Stomach (tissue), 8 donors: ENCODE measurements at regions not wholly inside any gene's neighbourhood (a gene's known extent, or its start where the extent isn't known, plus 50 kb on each side); places are given as distances from the start of the nearest gene placed in this dataset.

Experiments used
- DNase-seq, 2 donors: peaks; one replicate each; pipeline versions ENCODE4 v3.0.0 to v3.0.0-alpha.2; 2013 to 2019
- H3K27ac ChIP-seq, 5 donors: fragments of 200-600 bp in 4 of 5; sonication (generic) in 4 of 5; one replicate each; pipeline ENCODE4 v1.5.1; 2013 to 2019; ENCODE audit warnings: mild to moderate bottlenecking in 1 of 5, moderate library complexity in 1 of 5
- H3K27me3 ChIP-seq, 3 donors: fragments of 200-600 bp; sonication (generic); one replicate each; pipeline ENCODE4 v1.5.1; 2017 to 2019; ENCODE audit warnings: mixed run types in 1 of 3
- H3K36me3 ChIP-seq, 4 donors: fragments of 200-600 bp; sonication (generic); 1 replicate in 3 of 4; 2 replicates in 1 of 4; pipeline ENCODE4 v1.5.1; 2016 to 2019
- H3K4me1 ChIP-seq, 4 donors: fragments of 200-600 bp; sonication (generic); one replicate each; pipeline ENCODE4 v1.5.1; 2016 to 2019
- H3K4me3 ChIP-seq, 4 donors: fragments of 200-600 bp; sonication (generic) in 3 of 4; one replicate each; pipeline ENCODE4 v1.5.1; 2016 to 2019; ENCODE audit warnings: mild to moderate bottlenecking in 1 of 4
- H3K9me3 ChIP-seq, 4 donors: fragments of 200-600 bp; sonication (generic); one replicate each; pipeline ENCODE4 v1.5.1; 2016 to 2019
- CTCF ChIP-seq, 7 experiments: fragments of 450-650 bp in 4 of 7; fragments of 200-600 bp in 3 of 7; sonication (generic) in 3 of 7; IDR thresholded peaks; one replicate each; pipeline ENCODE4 v1.5.1; 2016 to 2019; ENCODE audit warnings: antibody characterized with exemption in 7 of 7, control low read depth in 2 of 7, mild to moderate bottlenecking in 1 of 7
- EP300 ChIP-seq: sonication (generic); formaldehyde crosslinking; IDR thresholded peaks from one replicate; pipeline ENCODE4 v1.6.1; 2017; ENCODE audit warnings: antibody characterized with exemption
- POLR2A ChIP-seq, 4 donors: fragments of 450-650 bp; IDR thresholded peaks; one replicate each; pipeline ENCODE4 v1.6.1; 2016; ENCODE audit warnings: antibody characterized with exemption in 4 of 4, control low read depth in 2 of 4, mild to moderate bottlenecking in 1 of 4, moderate library complexity in 1 of 4
- POLR2AphosphoS5 ChIP-seq, 3 donors: sonication (generic); formaldehyde crosslinking; IDR thresholded peaks; one replicate each; pipeline ENCODE4 v1.6.1; 2016; ENCODE audit warnings: antibody characterized with exemption in 3 of 3
- WGBS, 5 donors: extraction: QIAGEN DNeasy Blood & Tissue Kit in 3 of 5; methylation state at CpG; one replicate each; pipeline versions ENCODE4 v1.1.5 to v1.1.7; 2013 to 2018; 5-methylcytosine and 5-hydroxymethylcytosine counted together
- intact Hi-C: fragments of 100-400 bp; cut with DNase I; formaldehyde crosslinking; loops from one replicate; pipeline ENCODE4 v1.15.1; 2023; ENCODE audit warnings: low total_unique reads
- donor health status: healthy with polysubstance abuse.
- donor health status: Bipolar disorder and iron deficiency.
- donor health status: healthy.

DNA sequence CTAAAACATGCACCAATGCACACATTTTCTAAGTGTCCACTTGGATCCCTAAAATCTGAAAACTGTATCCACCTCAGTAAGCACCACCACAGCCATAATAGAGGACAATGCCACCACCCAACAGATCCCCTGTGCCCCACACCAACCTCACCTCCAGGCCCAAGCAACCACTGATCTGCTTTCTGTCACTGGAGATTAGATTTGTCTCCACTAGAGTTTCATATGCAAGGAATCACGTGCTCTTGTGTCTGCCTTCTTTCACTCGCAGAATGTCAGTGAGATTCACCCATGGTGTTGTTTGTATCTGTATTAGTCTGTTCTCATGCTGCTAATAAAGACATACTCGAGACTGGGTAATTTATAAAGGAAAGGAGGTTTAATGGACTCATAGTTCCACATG is 216.1 kb upstream of the WWC1 start:
- no peaks in the 10 kb centered on the region for H3K36me3 ChIP-seq
- 74 to 85% (median 79%) methylated on average over 3 of the region's 3 CpGs for WGBS, 5 donors
- TF ChIP-seq POLR2A (IDR thresholded peaks at IDR 0.05) (no peak), POLR2AphosphoS5 (IDR thresholded peaks at IDR 0.05) (no peak), EP300 (no peak), CTCF (IDR thresholded peaks at IDR 0.05) (no peak)
- H3K27ac ChIP-seq, result no peak overlapping the region
- H3K4me3 ChIP-seq, result no peak overlapping the region
- no peak for DNase-seq
- no peaks in the 10 kb centered on the region for H3K4me1 ChIP-seq
- H3K27me3 ChIP-seq, result no peaks in the 10 kb centered on the region
- H3K9me3 ChIP-seq, result no peaks in the 10 kb centered on the region
- intact Hi-C loops, result no loop called here

GRCh38 chr5:168076561-168076991 is 214.9 kb upstream of the WWC1 start:
- WGBS, 5 donors, result 29 to 57% (median 45%) methylated on average over 2 of the region's 2 CpGs
- Histone ChIP-seq H3K27me3 (no peaks in the 10 kb centered on the region), H3K4me3 (no peak overlapping the region), H3K27ac (no peak overlapping the region), H3K4me1 (no peaks in the 10 kb centered on the region), H3K36me3 (no peaks in the 10 kb centered on the region), H3K9me3 (no peaks in the 10 kb centered on the region)
- TF ChIP-seq POLR2AphosphoS5 (IDR thresholded peaks at IDR 0.05) (no peak), CTCF (IDR thresholded peaks at IDR 0.05) (peak in 1 of 7 experiments; percentile 8)
- intact Hi-C loops, result no loop called here
- no peak for DNase-seq

GRCh38 chr5:168085261-168086031 is 206.0 kb upstream of the WWC1 start:
- DNase-seq, result peak in 1 of 2 donors; percentile 18
- H3K27me3 ChIP-seq, result peaks cover 0 to 5% (median 0%) of the 10 kb centered on the region in 3 donors
- no peaks in the 10 kb centered on the region for H3K9me3 ChIP-seq
- WGBS, 5 donors, result 54 to 69% (median 65%) methylated on average over 9 of the region's 9 CpGs
- no peak overlapping the region for H3K4me3 ChIP-seq
- H3K27ac ChIP-seq, result no peak overlapping the region
- intact Hi-C loops, result no loop called here
- TF ChIP-seq POLR2A (IDR thresholded peaks at IDR 0.05) (no peak), POLR2AphosphoS5 (IDR thresholded peaks at IDR 0.05) (no peak), EP300 (no peak), CTCF (IDR thresholded peaks at IDR 0.05) (no peak)
- no peaks in the 10 kb centered on the region for H3K36me3 ChIP-seq
- peaks cover 0 to 14% (median 6%) of the 10 kb centered on the region in 4 donors for H3K4me1 ChIP-seq

- intact Hi-C loops, result no loop called here
- peak in 1 of 2 donors; percentile 60 for DNase-seq
- Histone ChIP-seq H3K9me3 (no peaks in the 10 kb centered on the region), H3K4me3 (no peak overlapping the region), H3K27ac (no peak overlapping the region), H3K27me3 (peaks cover 0 to 5% (median 0%) of the 10 kb centered on the region in 3 donors), H3K36me3 (no peaks in the 10 kb centered on the region), H3K4me1 (peaks cover 0 to 14% (median 6%) of the 10 kb centered on the region in 4 donors)
- TF ChIP-seq CTCF (IDR thresholded peaks at IDR 0.05) (no peak), EP300 (no peak), POLR2AphosphoS5 (IDR thresholded peaks at IDR 0.05) (no peak), POLR2A (IDR thresholded peaks at IDR 0.05) (no peak)
- 25 to 34% (median 29%) methylated on average over 11 of the region's 11 CpGs for WGBS, 5 donors
Measured at GRCh38 chr5:168086104-168086610, 205.3 kb upstream of the WWC1 start.
